ENCODE measurements at regions not wholly inside any gene's neighbourhood (a gene's known extent, or its start where the extent isn't known, plus 50 kb on each side); places are given as distances from the start of the nearest gene placed in this dataset.
"Not testable (repeated sequence)": the region's sequence is repeated elsewhere in the genome, so short reads cannot be mapped to it uniquely, and the experiment has no call there.

GRCh38 chr5:174990909-174991308, 266.5 kb downstream of the MSX2 start:
- Histone ChIP-seq H3K4me1 (replicated peaks) (no peaks in the 10 kb centered on the region), H3K27me3 (replicated peaks) (no peaks in the 10 kb centered on the region), H3K36me3 (no peaks in the 10 kb centered on the region), H3K9me3 (replicated peaks) (peaks cover 6% of the 10 kb centered on the region), H3K4me3 (no peak overlapping the region), H3K27ac (no peak overlapping the region)
- DNase-seq (ENCODE audit: low read depth in 1 of 2, low spot score in 2 of 2): no peak

- no peaks in the 10 kb centered on the region; the same call in 1 of the 2 replicates for H3K9me3 ChIP-seq (replicated peaks)
- H3K4me1 ChIP-seq (replicated peaks): no peaks in the 10 kb centered on the region
- H3K36me3 ChIP-seq: no peaks in the 10 kb centered on the region
- DNase-seq (ENCODE audit: low read depth in 1 of 2, low spot score in 2 of 2): no peak
- no peak overlapping the region for H3K4me3 ChIP-seq
- no peaks in the 10 kb centered on the region for H3K27me3 ChIP-seq (replicated peaks)
- H3K27ac ChIP-seq: no peak overlapping the region
These were observed 263.1 kb downstream of the MSX2 start for GRCh38 chr5:174987443-174988012.

- Histone ChIP-seq H3K27ac (no peak overlapping the region), H3K36me3 (no peaks in the 10 kb centered on the region), H3K27me3 (replicated peaks) (no peaks in the 10 kb centered on the region), H3K9me3 (replicated peaks) (no peaks in the 10 kb centered on the region), H3K4me3 (no peak overlapping the region), H3K4me1 (replicated peaks) (no peaks in the 10 kb centered on the region)
- no peak for DNase-seq (ENCODE audit: low read depth in 1 of 2, low spot score in 2 of 2)
These were observed 260.5 kb downstream of the MSX2 start for GRCh38 chr5:174984863-174985262.

GRCh38 chr5:174982485-174982884, 258.1 kb downstream of the MSX2 start:
- Histone ChIP-seq H3K27ac (no peak overlapping the region), H3K4me3 (no peak overlapping the region), H3K4me1 (replicated peaks) (no peaks in the 10 kb centered on the region), H3K36me3 (no peaks in the 10 kb centered on the region), H3K9me3 (replicated peaks) (no peaks in the 10 kb centered on the region), H3K27me3 (replicated peaks) (no peaks in the 10 kb centered on the region)
- no peak for DNase-seq (ENCODE audit: low read depth in 1 of 2, low spot score in 2 of 2)

DNA sequence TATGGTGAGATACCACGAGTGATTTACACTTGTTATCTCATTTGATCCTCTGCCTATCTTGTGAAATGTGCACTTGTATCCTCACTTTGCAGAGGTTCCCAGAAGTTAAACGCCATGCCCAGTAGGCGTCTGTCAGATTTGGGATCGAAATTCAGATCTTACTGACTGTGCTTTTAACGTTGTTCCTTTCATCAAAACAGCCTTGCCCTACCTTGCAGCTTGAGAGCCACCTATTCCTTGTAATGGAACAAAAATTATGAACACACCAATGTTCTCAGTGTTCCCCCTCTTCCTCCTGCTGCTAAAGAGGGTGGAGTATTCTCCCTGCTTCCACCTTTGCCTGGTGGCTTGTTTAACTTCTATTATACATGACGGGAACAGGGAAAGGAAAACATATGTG, 257.0 kb downstream of the MSX2 start:
- no peak for DNase-seq (ENCODE audit: low read depth in 1 of 2, low spot score in 2 of 2)
- H3K36me3 ChIP-seq: no peaks in the 10 kb centered on the region

DNA sequence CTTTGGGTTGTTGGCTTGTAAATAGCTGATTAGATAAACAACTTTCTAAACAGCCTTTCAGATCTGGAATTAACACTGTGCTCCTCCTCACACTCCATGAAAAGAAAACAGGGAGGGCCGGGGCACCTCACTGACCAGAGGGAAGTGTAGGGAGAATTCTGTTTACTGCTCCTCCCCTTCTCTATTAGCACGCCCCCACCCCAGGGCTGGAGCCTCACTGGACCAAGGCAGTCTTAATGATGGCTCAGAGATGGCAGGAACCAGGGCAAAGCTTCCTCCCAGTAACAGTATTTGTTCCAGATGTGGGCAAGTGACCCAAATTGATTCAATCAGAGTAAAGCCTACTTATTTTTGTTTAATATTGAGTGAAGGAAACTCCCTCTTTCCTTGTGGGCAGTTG, 256.6 kb downstream of the MSX2 start:
- H3K36me3 ChIP-seq: no peaks in the 10 kb centered on the region
- H3K9me3 ChIP-seq (replicated peaks): no peaks in the 10 kb centered on the region
- no peak for DNase-seq (ENCODE audit: low read depth in 1 of 2, low spot score in 2 of 2)
- no peak overlapping the region for H3K27ac ChIP-seq
- H3K4me3 ChIP-seq: no peak overlapping the region
- no peaks in the 10 kb centered on the region for H3K27me3 ChIP-seq (replicated peaks)
- H3K4me1 ChIP-seq (replicated peaks): no peaks in the 10 kb centered on the region

More for the DNA sequence above, 257.0 kb downstream of the MSX2 start:
- Histone ChIP-seq H3K9me3 (replicated peaks) (no peaks in the 10 kb centered on the region), H3K4me3 (no peak overlapping the region), H3K27ac (no peak overlapping the region), H3K27me3 (replicated peaks) (no peaks in the 10 kb centered on the region), H3K4me1 (replicated peaks) (no peaks in the 10 kb centered on the region)

DNA sequence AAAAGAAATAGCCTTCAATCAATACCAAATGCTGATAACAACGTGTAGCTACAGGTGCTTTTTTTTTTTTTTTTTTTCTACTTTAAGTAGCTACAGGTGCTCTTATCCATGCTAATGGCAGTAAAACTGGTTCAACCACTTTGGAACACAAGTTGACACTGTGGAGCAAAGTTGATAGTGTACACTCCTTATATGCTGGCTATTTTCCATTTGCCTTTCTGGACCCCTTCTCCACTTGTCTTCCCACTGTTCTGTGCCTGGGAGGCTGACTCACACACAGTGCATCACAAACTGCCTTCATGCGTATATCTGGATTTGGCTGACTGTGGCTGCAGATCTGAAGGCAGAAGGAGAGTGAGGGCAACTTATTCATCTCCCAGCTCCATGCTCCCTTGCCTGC, 247.9 kb downstream of the MSX2 start:
- DNase-seq (ENCODE audit: low read depth in 1 of 2, low spot score in 2 of 2): no peak
- no peak overlapping the region for H3K4me3 ChIP-seq
- H3K36me3 ChIP-seq: no peaks in the 10 kb centered on the region
- no peaks in the 10 kb centered on the region for H3K4me1 ChIP-seq (replicated peaks)
- no peaks in the 10 kb centered on the region for H3K27me3 ChIP-seq (replicated peaks)
- no peak overlapping the region for H3K27ac ChIP-seq
- H3K9me3 ChIP-seq (replicated peaks): 0 out of 2 replicates have a peak, but pooled peaks cover 6% of the 10 kb centered on the region

GRCh38 chr5:174971210-174971609, 246.8 kb downstream of the MSX2 start:
- no peaks in the 10 kb centered on the region for H3K27me3 ChIP-seq (replicated peaks)
- no peak for DNase-seq (ENCODE audit: low read depth in 1 of 2, low spot score in 2 of 2)
- no peak overlapping the region for H3K27ac ChIP-seq
- no peak overlapping the region for H3K4me3 ChIP-seq
- H3K9me3 ChIP-seq (replicated peaks): 0 out of 2 replicates have a peak, but pooled peaks cover 6% of the 10 kb centered on the region
- H3K4me1 ChIP-seq (replicated peaks): no peaks in the 10 kb centered on the region
- H3K36me3 ChIP-seq: no peaks in the 10 kb centered on the region

GRCh38 chr5:174970502-174970901, 246.1 kb downstream of the MSX2 start:
- Histone ChIP-seq H3K4me1 (replicated peaks) (no peaks in the 10 kb centered on the region), H3K27ac (no peak overlapping the region), H3K27me3 (replicated peaks) (no peaks in the 10 kb centered on the region), H3K4me3 (no peak overlapping the region), H3K36me3 (no peaks in the 10 kb centered on the region), H3K9me3 (replicated peaks) (0 out of 2 replicates have a peak, but pooled peaks cover 6% of the 10 kb centered on the region)
- no peak for DNase-seq (ENCODE audit: low read depth in 1 of 2, low spot score in 2 of 2)

GRCh38 chr5:174953871-174954270, 229.5 kb downstream of the MSX2 start:
- Histone ChIP-seq H3K4me1 (replicated peaks) (no peaks in the 10 kb centered on the region), H3K36me3 (no peaks in the 10 kb centered on the region), H3K27ac (no peak overlapping the region), H3K27me3 (replicated peaks) (no peaks in the 10 kb centered on the region), H3K4me3 (no peak overlapping the region), H3K9me3 (replicated peaks) (0 out of 2 replicates have a peak, but pooled peaks cover 6% of the 10 kb centered on the region)
- DNase-seq (ENCODE audit: low read depth in 1 of 2, low spot score in 2 of 2): no peak

DNA sequence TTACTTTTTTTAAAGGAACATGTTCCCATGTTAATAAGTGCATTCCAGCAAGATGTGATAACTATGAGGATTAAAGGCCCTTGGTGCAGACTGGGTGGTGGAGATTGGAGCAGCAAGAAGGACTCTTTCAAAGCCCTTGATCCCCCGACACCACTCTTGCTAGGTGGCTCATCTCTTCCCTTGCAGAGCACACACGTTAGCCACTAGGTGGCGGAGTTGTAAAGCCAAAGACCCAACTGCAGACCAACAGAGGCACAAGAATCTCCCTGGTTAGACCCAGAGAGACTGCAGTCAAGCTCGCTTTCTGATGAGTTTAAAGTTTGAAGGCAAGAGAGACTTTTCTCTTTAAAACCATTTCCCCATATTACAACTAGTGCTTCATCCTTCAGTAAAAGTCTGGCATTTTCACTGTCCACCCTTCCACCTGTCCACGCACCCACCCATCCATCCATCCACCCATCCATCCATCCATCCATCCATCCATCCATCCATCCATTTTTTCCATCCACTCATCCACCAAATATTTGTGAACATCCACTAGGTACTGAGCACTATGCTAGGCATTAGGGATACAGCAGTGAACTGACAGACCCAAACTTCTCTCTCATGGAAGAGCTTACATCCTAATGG, 226.9 kb downstream of the MSX2 start:
- Histone ChIP-seq H3K27me3 (replicated peaks) (no peaks in the 10 kb centered on the region), H3K9me3 (replicated peaks) (0 out of 2 replicates have a peak, but pooled peaks cover 3% of the 10 kb centered on the region), H3K27ac (no peak overlapping the region), H3K4me1 (replicated peaks) (no peaks in the 10 kb centered on the region), H3K4me3 (no peak overlapping the region), H3K36me3 (no peaks in the 10 kb centered on the region)
- DNase-seq (ENCODE audit: low read depth in 1 of 2, low spot score in 2 of 2): peak; percentile 65 to 81

GRCh38 chr5:174947548-174947947, 223.2 kb downstream of the MSX2 start:
- Histone ChIP-seq H3K27me3 (replicated peaks) (no peaks in the 10 kb centered on the region), H3K9me3 (replicated peaks) (no peaks in the 10 kb centered on the region), H3K4me1 (replicated peaks) (no peaks in the 10 kb centered on the region), H3K36me3 (no peaks in the 10 kb centered on the region), H3K4me3 (no peak overlapping the region), H3K27ac (no peak overlapping the region)
- no peak for DNase-seq (ENCODE audit: low read depth in 1 of 2, low spot score in 2 of 2)

- no peak for DNase-seq (ENCODE audit: low read depth in 1 of 2, low spot score in 2 of 2)
- no peak overlapping the region for H3K27ac ChIP-seq
- no peaks in the 10 kb centered on the region for H3K27me3 ChIP-seq (replicated peaks)
- no peaks in the 10 kb centered on the region for H3K4me1 ChIP-seq (replicated peaks)
- no peaks in the 10 kb centered on the region for H3K9me3 ChIP-seq (replicated peaks)
- no peak overlapping the region for H3K4me3 ChIP-seq
- H3K36me3 ChIP-seq: no peaks in the 10 kb centered on the region
These were observed 221.5 kb downstream of the MSX2 start for GRCh38 chr5:174945853-174946252.

GRCh38 chr5:174943785-174944184, 219.4 kb downstream of the MSX2 start:
- Histone ChIP-seq H3K36me3 (no peaks in the 10 kb centered on the region), H3K4me1 (replicated peaks) (no peaks in the 10 kb centered on the region), H3K9me3 (replicated peaks) (no peaks in the 10 kb centered on the region), H3K4me3 (no peak overlapping the region), H3K27me3 (replicated peaks) (no peaks in the 10 kb centered on the region), H3K27ac (no peak overlapping the region)
- DNase-seq (ENCODE audit: low read depth in 1 of 2, low spot score in 2 of 2): no peak

DNA sequence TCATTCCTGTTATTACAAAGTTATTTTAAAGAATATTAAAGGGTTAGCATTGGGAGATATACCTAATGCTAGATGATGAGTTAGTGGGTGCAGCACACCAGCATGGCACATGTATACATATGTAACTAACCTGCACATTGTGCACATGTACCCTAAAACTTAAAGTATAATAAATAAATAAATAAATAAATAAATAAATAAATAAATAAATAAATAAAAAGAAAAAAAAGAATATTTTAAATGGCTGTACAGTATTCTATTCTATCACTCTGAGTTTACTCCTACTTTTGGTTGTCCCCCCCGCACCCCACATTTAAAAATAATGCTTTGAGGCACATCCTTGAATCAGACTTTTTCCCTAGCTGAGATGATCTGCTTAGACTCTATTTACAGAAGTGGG, 218.6 kb downstream of the MSX2 start:
- H3K27ac ChIP-seq; H3K36me3 ChIP-seq; H3K4me1 ChIP-seq (replicated peaks); H3K9me3 ChIP-seq (replicated peaks); H3K4me3 ChIP-seq; DNase-seq (ENCODE audit: low read depth in 1 of 2, low spot score in 2 of 2); H3K27me3 ChIP-seq (replicated peaks): not testable (repeated sequence)
